Subcutaneous abdominal adipose tissue (tissue), 5 donors: ENCODE measurements at regions not wholly inside any gene's neighbourhood (a gene's known extent, or its start where the extent isn't known, plus 50 kb on each side); places are given as distances from the start of the nearest gene placed in this dataset.
"Not testable (repeated sequence)": the region's sequence is repeated elsewhere in the genome, so short reads cannot be mapped to it uniquely, and the experiment has no call there.

Source experiments
- H3K27ac ChIP-seq: one replicate; pipeline ENCODE4 v1.7.0; 2013; ENCODE audit warnings: low read depth, mild to moderate bottlenecking, inconsistent platforms, low read length, moderate library complexity
- H3K27me3 ChIP-seq, 5 donors: one replicate each; pipeline ENCODE4 v1.7.0; 2013; ENCODE audit warnings: low read length in 5 of 5, inconsistent platforms in 1 of 5; ENCODE audit not compliant: control insufficient read depth in 5 of 5, insufficient read depth in 4 of 5
- H3K36me3 ChIP-seq, 5 donors: one replicate each; pipeline ENCODE4 v1.7.0; 2013; ENCODE audit warnings: low read length in 5 of 5; ENCODE audit not compliant: control insufficient read depth in 5 of 5, insufficient read depth in 5 of 5
- H3K4me1 ChIP-seq, 5 donors: one replicate each; pipeline ENCODE4 v1.7.0; 2013; ENCODE audit warnings: low read length in 5 of 5, mild to moderate bottlenecking in 3 of 5, moderate library complexity in 1 of 5; ENCODE audit not compliant: control insufficient read depth in 5 of 5, insufficient read depth in 5 of 5
- H3K4me3 ChIP-seq, 5 donors: one replicate each; pipeline ENCODE4 v1.7.0; 2013; ENCODE audit warnings: low read length in 5 of 5, low read depth in 1 of 5
- H3K9ac ChIP-seq, 5 donors: one replicate each; pipeline ENCODE4 v1.7.0; 2013; ENCODE audit warnings: low read length in 5 of 5, mild to moderate bottlenecking in 4 of 5, moderate library complexity in 3 of 5
- H3K9me3 ChIP-seq, 5 donors: one replicate each; pipeline ENCODE4 v1.7.0; 2013; ENCODE audit warnings: low read length in 5 of 5; ENCODE audit not compliant: control insufficient read depth in 5 of 5
- donor health status: healthy.
- donor health status: healthy.
- donor health status: healthy.
- donor health status: healthy.
- donor health status: healthy.

GRCh38 chr12:127832172-127832571, 434.8 kb upstream of the TMEM132C start:
- no peaks in the 10 kb centered on the region for H3K4me1 ChIP-seq
- no peak overlapping the region for H3K4me3 ChIP-seq
- H3K9ac ChIP-seq, result no peak overlapping the region
- H3K27ac ChIP-seq, result no peak overlapping the region
- H3K27me3 ChIP-seq, result no peaks in the 10 kb centered on the region
- H3K36me3 ChIP-seq, result no peaks in the 10 kb centered on the region
- no peaks in the 10 kb centered on the region for H3K9me3 ChIP-seq

GRCh38 chr12:127836802-127837201, 430.2 kb upstream of the TMEM132C start:
- H3K27ac ChIP-seq, H3K36me3 ChIP-seq, H3K4me1 ChIP-seq, H3K4me3 ChIP-seq, H3K9me3 ChIP-seq, H3K27me3 ChIP-seq, H3K9ac ChIP-seq: not testable (repeated sequence)

- H3K27me3 ChIP-seq, result no peaks in the 10 kb centered on the region
- no peaks in the 10 kb centered on the region for H3K36me3 ChIP-seq
- no peak overlapping the region for H3K4me3 ChIP-seq
- H3K9me3 ChIP-seq, result peaks cover 0 to 5% (median 0%) of the 10 kb centered on the region in 5 donors
- no peak overlapping the region for H3K27ac ChIP-seq
- H3K9ac ChIP-seq, result no peak overlapping the region
- no peaks in the 10 kb centered on the region for H3K4me1 ChIP-seq
Observed at GRCh38 chr12:127857661-127858060, 409.3 kb upstream of the TMEM132C start.

GRCh38 chr12:127860536-127860935, 406.4 kb upstream of the TMEM132C start:
- Histone ChIP-seq H3K9ac (no peak overlapping the region), H3K4me3 (no peak overlapping the region), H3K27ac (no peak overlapping the region), H3K36me3 (no peaks in the 10 kb centered on the region), H3K4me1 (no peaks in the 10 kb centered on the region), H3K9me3 (peaks cover 0 to 5% (median 0%) of the 10 kb centered on the region in 5 donors), H3K27me3 (no peaks in the 10 kb centered on the region)

- H3K36me3 ChIP-seq, result no peaks in the 10 kb centered on the region
- no peak overlapping the region for H3K27ac ChIP-seq
- no peaks in the 10 kb centered on the region for H3K4me1 ChIP-seq
- no peak overlapping the region for H3K9ac ChIP-seq
- peaks cover 0 to 8% (median 3%) of the 10 kb centered on the region in 5 donors for H3K9me3 ChIP-seq
- no peak overlapping the region for H3K4me3 ChIP-seq
- no peaks in the 10 kb centered on the region for H3K27me3 ChIP-seq
Observed at GRCh38 chr12:127861406-127861805, 405.6 kb upstream of the TMEM132C start.

- no peak overlapping the region for H3K9ac ChIP-seq
- no peaks in the 10 kb centered on the region for H3K4me1 ChIP-seq
- H3K36me3 ChIP-seq, result no peaks in the 10 kb centered on the region
- no peak overlapping the region for H3K27ac ChIP-seq
- peaks cover 0 to 2% (median 0%) of the 10 kb centered on the region in 5 donors for H3K9me3 ChIP-seq
- H3K27me3 ChIP-seq, result no peaks in the 10 kb centered on the region
- no peak overlapping the region for H3K4me3 ChIP-seq
Observed at GRCh38 chr12:127873306-127873705, 393.7 kb upstream of the TMEM132C start.

- H3K36me3 ChIP-seq, result no peaks in the 10 kb centered on the region
- H3K9ac ChIP-seq, result no peak overlapping the region
- H3K9me3 ChIP-seq, result no peaks in the 10 kb centered on the region
- H3K27ac ChIP-seq, result no peak overlapping the region
- no peaks in the 10 kb centered on the region for H3K27me3 ChIP-seq
- H3K4me1 ChIP-seq, result no peaks in the 10 kb centered on the region
- no peak overlapping the region for H3K4me3 ChIP-seq
Observed at GRCh38 chr12:127881371-127882140, 385.4 kb upstream of the TMEM132C start.

- Histone ChIP-seq H3K9me3 (no peaks in the 10 kb centered on the region), H3K36me3 (no peaks in the 10 kb centered on the region), H3K27ac (no peak overlapping the region), H3K4me1 (no peaks in the 10 kb centered on the region), H3K9ac (no peak overlapping the region), H3K4me3 (no peak overlapping the region), H3K27me3 (no peaks in the 10 kb centered on the region)
Observed at GRCh38 chr12:127883013-127883412, 384.0 kb upstream of the TMEM132C start.

GRCh38 chr12:127885954-127886750, 380.8 kb upstream of the TMEM132C start:
- H3K36me3 ChIP-seq, result no peaks in the 10 kb centered on the region
- H3K4me1 ChIP-seq, result no peaks in the 10 kb centered on the region
- H3K27me3 ChIP-seq, result no peaks in the 10 kb centered on the region

GRCh38 chr12:127886827-127887226, 380.1 kb upstream of the TMEM132C start:
- H3K27ac ChIP-seq, result no peak overlapping the region
- H3K9ac ChIP-seq, result no peak overlapping the region
- no peaks in the 10 kb centered on the region for H3K4me1 ChIP-seq

More at GRCh38 chr12:127885954-127886750, 380.8 kb upstream of the TMEM132C start:
- no peak overlapping the region for H3K27ac ChIP-seq
- no peaks in the 10 kb centered on the region for H3K9me3 ChIP-seq
- no peak overlapping the region for H3K4me3 ChIP-seq
- no peak overlapping the region for H3K9ac ChIP-seq

More at GRCh38 chr12:127886827-127887226, 380.1 kb upstream of the TMEM132C start:
- no peaks in the 10 kb centered on the region for H3K27me3 ChIP-seq
- no peaks in the 10 kb centered on the region for H3K36me3 ChIP-seq
- no peaks in the 10 kb centered on the region for H3K9me3 ChIP-seq
- H3K4me3 ChIP-seq, result no peak overlapping the region
